ENCODE measurements at regions not wholly inside any gene's neighbourhood (a gene's known extent, or its start where the extent isn't known, plus 50 kb on each side); places are given as distances from the start of the nearest gene placed in this dataset.
A peak's percentile ranks its signal among the peaks of the same experiment; 100 is the strongest.
"Not testable (repeated sequence)": the region's sequence is repeated elsewhere in the genome, so short reads cannot be mapped to it uniquely, and the experiment has no call there.

- no peak for DNase-seq (ENCODE audit: low spot score)
Measured at GRCh38 chr12:126447346-126447745, 1382.1 kb downstream of the AACS start.

- no peak for DNase-seq (ENCODE audit: low spot score)
Measured at GRCh38 chr12:126451809-126452208, 1386.6 kb downstream of the AACS start.

GRCh38 chr12:126452686-126453085, 1387.5 kb downstream of the AACS start:
- DNase-seq (ENCODE audit: low spot score) = not testable (repeated sequence)

GRCh38 chr12:126454581-126454980, 1389.3 kb downstream of the AACS start:
- no peak for DNase-seq (ENCODE audit: low spot score)

- no peak for DNase-seq (ENCODE audit: low spot score)
Measured at GRCh38 chr12:126457776-126458175, 1392.5 kb downstream of the AACS start.

GRCh38 chr12:126464153-126464552, 1398.9 kb downstream of the AACS start:
- DNase-seq (ENCODE audit: low spot score) = no peak

- DNase-seq (ENCODE audit: low spot score) = no peak
Measured at GRCh38 chr12:126469211-126469610, 1404.0 kb downstream of the AACS start.

- no peak for DNase-seq (ENCODE audit: low spot score)
Measured at GRCh38 chr12:126474703-126475102, 1409.5 kb downstream of the AACS start.

GRCh38 chr12:126480451-126480850, 1415.2 kb downstream of the AACS start:
- DNase-seq (ENCODE audit: low spot score) = no peak

GRCh38 chr12:126481688-126482087, 1416.5 kb downstream of the AACS start:
- DNase-seq (ENCODE audit: low spot score) = no peak

- no peak for DNase-seq (ENCODE audit: low spot score)
Measured at GRCh38 chr12:126482238-126482889, 1417.1 kb downstream of the AACS start.

- DNase-seq (ENCODE audit: low spot score) = peak; percentile 60
Measured at GRCh38 chr12:126483145-126484068, 1418.2 kb downstream of the AACS start.

GRCh38 chr12:126487431-126487980, 1422.3 kb downstream of the AACS start:
- no peak for DNase-seq (ENCODE audit: low spot score)

GRCh38 chr12:126488806-126489205, 1423.6 kb downstream of the AACS start:
- no peak for DNase-seq (ENCODE audit: low spot score)

- DNase-seq (ENCODE audit: low spot score) = no peak
Measured at GRCh38 chr12:126492181-126492580, 1426.9 kb downstream of the AACS start.

- peak; percentile 8 for DNase-seq (ENCODE audit: low spot score)
Measured at GRCh38 chr12:126493366-126494108, 1428.3 kb downstream of the AACS start.

GRCh38 chr12:126496201-126496600, 1431.0 kb downstream of the AACS start:
- no peak for DNase-seq (ENCODE audit: low spot score)

GRCh38 chr12:126506426-126507182, 1441.4 kb downstream of the AACS start:
- DNase-seq (ENCODE audit: low spot score) = no peak

- DNase-seq (ENCODE audit: low spot score) = no peak
Measured at GRCh38 chr12:126507231-126507630, 1442.0 kb downstream of the AACS start.

GRCh38 chr12:126509572-126509971, 1444.3 kb downstream of the AACS start:
- no peak for DNase-seq (ENCODE audit: low spot score)

- no peak for DNase-seq (ENCODE audit: low spot score)
Measured at GRCh38 chr12:126510630-126511029, 1445.4 kb downstream of the AACS start.
